ENCODE measurements at regions not wholly inside any gene's neighbourhood (a gene's known extent, or its start where the extent isn't known, plus 50 kb on each side); places are given as distances from the start of the nearest gene placed in this dataset.

- H3K27ac Mint-ChIP-seq = no peak overlapping the region
- DNase-seq (ENCODE audit: low spot score) = no peak
- no peaks in the 10 kb centered on the region for H3K9me3 Mint-ChIP-seq
- no peak overlapping the region for H3K4me3 Mint-ChIP-seq
- H3K36me3 Mint-ChIP-seq (ENCODE audit: low read depth) = no peaks in the 10 kb centered on the region
- no peaks in the 10 kb centered on the region for H3K4me1 Mint-ChIP-seq (ENCODE audit: low read depth)
- intact Hi-C loops (cut with micrococcal nuclease) = no loop called here
- no peaks in the 10 kb centered on the region for H3K27me3 Mint-ChIP-seq (ENCODE audit: insufficient read depth)
These were observed 249.1 kb upstream of the TSHZ2 start for GRCh38 chr20:52722926-52723688.

- H3K36me3 Mint-ChIP-seq (ENCODE audit: low read depth) = no peaks in the 10 kb centered on the region
- peaks cover 5% of the 10 kb centered on the region for H3K27me3 Mint-ChIP-seq (ENCODE audit: insufficient read depth)
- no peak overlapping the region for H3K4me3 Mint-ChIP-seq
- intact Hi-C loops (cut with micrococcal nuclease) = no loop called here
- no peaks in the 10 kb centered on the region for H3K4me1 Mint-ChIP-seq (ENCODE audit: low read depth)
- no peaks in the 10 kb centered on the region for H3K9me3 Mint-ChIP-seq
- H3K27ac Mint-ChIP-seq = no peak overlapping the region
- no peak for DNase-seq (ENCODE audit: low spot score)
These were observed 264.0 kb upstream of the TSHZ2 start for GRCh38 chr20:52708137-52708536.

GRCh38 chr20:52704553-52704952 is 267.6 kb upstream of the TSHZ2 start:
- DNase-seq (ENCODE audit: low spot score) = no peak
- no peaks in the 10 kb centered on the region for H3K36me3 Mint-ChIP-seq (ENCODE audit: low read depth)
- no peaks in the 10 kb centered on the region for H3K9me3 Mint-ChIP-seq
- intact Hi-C loops (cut with micrococcal nuclease) = no loop called here
- peaks cover 5% of the 10 kb centered on the region for H3K27me3 Mint-ChIP-seq (ENCODE audit: insufficient read depth)
- H3K4me3 Mint-ChIP-seq = no peak overlapping the region
- no peak overlapping the region for H3K27ac Mint-ChIP-seq
- H3K4me1 Mint-ChIP-seq (ENCODE audit: low read depth) = no peaks in the 10 kb centered on the region

GRCh38 chr20:52688345-52688744 is 283.8 kb upstream of the TSHZ2 start:
- H3K27ac Mint-ChIP-seq = no peak overlapping the region
- H3K4me3 Mint-ChIP-seq = no peak overlapping the region
- H3K9me3 Mint-ChIP-seq = peaks cover 5% of the 10 kb centered on the region
- no peaks in the 10 kb centered on the region for H3K4me1 Mint-ChIP-seq (ENCODE audit: low read depth)
- no peaks in the 10 kb centered on the region for H3K36me3 Mint-ChIP-seq (ENCODE audit: low read depth)
- DNase-seq (ENCODE audit: low spot score) = no peak
- intact Hi-C loops (cut with micrococcal nuclease) = no loop called here
- H3K27me3 Mint-ChIP-seq (ENCODE audit: insufficient read depth) = no peaks in the 10 kb centered on the region

- Mint-ChIP-seq H3K36me3 (ENCODE audit: low read depth) (no peaks in the 10 kb centered on the region), H3K27me3 (ENCODE audit: insufficient read depth) (no peaks in the 10 kb centered on the region), H3K9me3 (peaks cover 5% of the 10 kb centered on the region), H3K4me3 (no peak overlapping the region), H3K27ac (no peak overlapping the region), H3K4me1 (ENCODE audit: low read depth) (no peaks in the 10 kb centered on the region)
- intact Hi-C loops (cut with micrococcal nuclease) = no loop called here
- DNase-seq (ENCODE audit: low spot score) = no peak
These were observed 287.3 kb upstream of the TSHZ2 start for GRCh38 chr20:52684905-52685304.

- Mint-ChIP-seq H3K27ac (no peak overlapping the region), H3K4me1 (ENCODE audit: low read depth) (no peaks in the 10 kb centered on the region), H3K9me3 (peaks cover 5% of the 10 kb centered on the region), H3K4me3 (no peak overlapping the region), H3K36me3 (ENCODE audit: low read depth) (no peaks in the 10 kb centered on the region), H3K27me3 (ENCODE audit: insufficient read depth) (no peaks in the 10 kb centered on the region)
- no peak for DNase-seq (ENCODE audit: low spot score)
- intact Hi-C loops (cut with micrococcal nuclease) = no loop called here
These were observed 288.0 kb upstream of the TSHZ2 start for GRCh38 chr20:52684176-52684575.

GRCh38 chr20:52683761-52684160 is 288.4 kb upstream of the TSHZ2 start:
- Mint-ChIP-seq H3K4me3 (no peak overlapping the region), H3K36me3 (ENCODE audit: low read depth) (no peaks in the 10 kb centered on the region), H3K27ac (no peak overlapping the region), H3K4me1 (ENCODE audit: low read depth) (no peaks in the 10 kb centered on the region), H3K9me3 (peaks cover 5% of the 10 kb centered on the region), H3K27me3 (ENCODE audit: insufficient read depth) (no peaks in the 10 kb centered on the region)
- intact Hi-C loops (cut with micrococcal nuclease) = no loop called here
- DNase-seq (ENCODE audit: low spot score) = no peak

- Mint-ChIP-seq H3K36me3 (ENCODE audit: low read depth) (no peaks in the 10 kb centered on the region), H3K27me3 (ENCODE audit: insufficient read depth) (no peaks in the 10 kb centered on the region), H3K9me3 (peaks cover 5% of the 10 kb centered on the region), H3K4me1 (ENCODE audit: low read depth) (no peaks in the 10 kb centered on the region), H3K27ac (no peak overlapping the region), H3K4me3 (no peak overlapping the region)
- intact Hi-C loops (cut with micrococcal nuclease) = no loop called here
- DNase-seq (ENCODE audit: low spot score) = no peak
These were observed 289.9 kb upstream of the TSHZ2 start for GRCh38 chr20:52682237-52682636.

GRCh38 chr20:52681288-52681687 is 290.9 kb upstream of the TSHZ2 start:
- Mint-ChIP-seq H3K27me3 (ENCODE audit: insufficient read depth) (no peaks in the 10 kb centered on the region), H3K36me3 (ENCODE audit: low read depth) (no peaks in the 10 kb centered on the region), H3K4me1 (ENCODE audit: low read depth) (no peaks in the 10 kb centered on the region), H3K9me3 (peaks cover 5% of the 10 kb centered on the region), H3K4me3 (no peak overlapping the region), H3K27ac (no peak overlapping the region)
- intact Hi-C loops (cut with micrococcal nuclease) = no loop called here
- DNase-seq (ENCODE audit: low spot score) = no peak

- H3K4me1 Mint-ChIP-seq (ENCODE audit: low read depth) = no peaks in the 10 kb centered on the region
- H3K4me3 Mint-ChIP-seq = no peak overlapping the region
- intact Hi-C loops (cut with micrococcal nuclease) = no loop called here
- no peaks in the 10 kb centered on the region for H3K36me3 Mint-ChIP-seq (ENCODE audit: low read depth)
- no peak for DNase-seq (ENCODE audit: low spot score)
- H3K27ac Mint-ChIP-seq = no peak overlapping the region
- no peaks in the 10 kb centered on the region for H3K9me3 Mint-ChIP-seq
- no peaks in the 10 kb centered on the region for H3K27me3 Mint-ChIP-seq (ENCODE audit: insufficient read depth)
These were observed 294.9 kb upstream of the TSHZ2 start for GRCh38 chr20:52677216-52677615.

GRCh38 chr20:52676283-52676995 is 295.7 kb upstream of the TSHZ2 start:
- DNase-seq (ENCODE audit: low spot score) = no peak
- Mint-ChIP-seq H3K27me3 (ENCODE audit: insufficient read depth) (no peaks in the 10 kb centered on the region), H3K4me3 (no peak overlapping the region), H3K36me3 (ENCODE audit: low read depth) (no peaks in the 10 kb centered on the region), H3K27ac (no peak overlapping the region), H3K4me1 (ENCODE audit: low read depth) (no peaks in the 10 kb centered on the region), H3K9me3 (no peaks in the 10 kb centered on the region)
- intact Hi-C loops (cut with micrococcal nuclease) = no loop called here

GRCh38 chr20:52675375-52675774 is 296.8 kb upstream of the TSHZ2 start:
- Mint-ChIP-seq H3K27me3 (ENCODE audit: insufficient read depth) (no peaks in the 10 kb centered on the region), H3K4me1 (ENCODE audit: low read depth) (no peaks in the 10 kb centered on the region)
- intact Hi-C loops (cut with micrococcal nuclease) = no loop called here

GRCh38 chr20:52668626-52669025 is 303.5 kb upstream of the TSHZ2 start:
- H3K9me3 Mint-ChIP-seq = no peaks in the 10 kb centered on the region
- H3K4me3 Mint-ChIP-seq = no peak overlapping the region
- no peaks in the 10 kb centered on the region for H3K36me3 Mint-ChIP-seq (ENCODE audit: low read depth)
- H3K27me3 Mint-ChIP-seq (ENCODE audit: insufficient read depth) = no peaks in the 10 kb centered on the region
- intact Hi-C loops (cut with micrococcal nuclease) = no loop called here
- no peak overlapping the region for H3K27ac Mint-ChIP-seq
- no peaks in the 10 kb centered on the region for H3K4me1 Mint-ChIP-seq (ENCODE audit: low read depth)
- no peak for DNase-seq (ENCODE audit: low spot score)

More at GRCh38 chr20:52675375-52675774, 296.8 kb upstream of the TSHZ2 start:
- DNase-seq (ENCODE audit: low spot score) = no peak
- H3K9me3 Mint-ChIP-seq = no peaks in the 10 kb centered on the region
- H3K27ac Mint-ChIP-seq = no peak overlapping the region
- no peaks in the 10 kb centered on the region for H3K36me3 Mint-ChIP-seq (ENCODE audit: low read depth)
- no peak overlapping the region for H3K4me3 Mint-ChIP-seq

Data from activated T-helper 1 cell treated with anti-CD3 and anti-CD28 coated beads, Interleukin-12 subunit alpha, Interleukin-12 subunit beta, Interleukin-2, Interleukin-4 antibody, amounts not matched to agents 30 ng/mL and 10 ng/mL and 1 ng/mL, durations not matched to agents 14 hours and 24 hours and 36 hours (primary cell).